ENCODE measurements at regions not wholly inside any gene's neighbourhood (a gene's known extent, or its start where the extent isn't known, plus 50 kb on each side); places are given as distances from the start of the nearest gene placed in this dataset.
"Not testable (repeated sequence)": the region's sequence is repeated elsewhere in the genome, so short reads cannot be mapped to it uniquely, and the experiment has no call there.

DNA sequence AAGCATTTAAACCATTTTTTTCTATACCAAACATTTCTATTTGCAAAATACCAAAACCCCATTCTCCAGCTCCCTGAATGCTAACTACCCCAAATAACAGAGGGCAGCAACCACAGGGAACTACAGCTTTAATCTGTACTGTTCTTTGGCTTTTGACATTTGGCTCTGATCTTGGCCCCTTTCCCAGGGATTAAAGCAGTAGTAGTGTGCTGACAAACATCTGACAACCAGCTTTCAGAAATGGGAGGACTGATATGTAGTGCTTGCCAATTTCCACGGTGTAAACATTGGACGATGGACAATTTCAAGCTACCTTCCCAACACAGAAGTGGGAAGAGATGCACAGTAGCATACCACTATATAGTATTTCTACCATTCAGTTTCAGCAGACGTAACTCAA lies 88.4 kb upstream of the TEAD1 start:
- 36 to 40% (median 37%) methylated on average over 3 of the region's 3 CpGs for WGBS, 3 donors
- H3K27ac ChIP-seq = no peak overlapping the region
- H3K36me3 ChIP-seq = no peaks in the 10 kb centered on the region
- DNase-seq = no peak
- TF ChIP-seq POLR2A (IDR thresholded peaks at IDR 0.05) (no peak), EP300 (IDR thresholded peaks at IDR 0.05) (no peak)
- TF ChIP-seq, protein P1, sequence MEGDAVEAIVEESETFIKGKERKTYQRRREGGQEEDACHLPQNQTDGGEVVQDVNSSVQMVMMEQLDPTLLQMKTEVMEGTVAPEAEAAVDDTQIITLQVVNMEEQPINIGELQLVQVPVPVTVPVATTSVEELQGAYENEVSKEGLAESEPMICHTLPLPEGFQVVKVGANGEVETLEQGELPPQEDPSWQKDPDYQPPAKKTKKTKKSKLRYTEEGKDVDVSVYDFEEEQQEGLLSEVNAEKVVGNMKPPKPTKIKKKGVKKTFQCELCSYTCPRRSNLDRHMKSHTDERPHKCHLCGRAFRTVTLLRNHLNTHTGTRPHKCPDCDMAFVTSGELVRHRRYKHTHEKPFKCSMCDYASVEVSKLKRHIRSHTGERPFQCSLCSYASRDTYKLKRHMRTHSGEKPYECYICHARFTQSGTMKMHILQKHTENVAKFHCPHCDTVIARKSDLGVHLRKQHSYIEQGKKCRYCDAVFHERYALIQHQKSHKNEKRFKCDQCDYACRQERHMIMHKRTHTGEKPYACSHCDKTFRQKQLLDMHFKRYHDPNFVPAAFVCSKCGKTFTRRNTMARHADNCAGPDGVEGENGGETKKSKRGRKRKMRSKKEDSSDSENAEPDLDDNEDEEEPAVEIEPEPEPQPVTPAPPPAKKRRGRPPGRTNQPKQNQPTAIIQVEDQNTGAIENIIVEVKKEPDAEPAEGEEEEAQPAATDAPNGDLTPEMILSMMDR (IDR thresholded peaks at IDR 0.05) = no peak
- H3K9me3 ChIP-seq = no peaks in the 10 kb centered on the region
- intact Hi-C loops (cut with DNase I) = no loop called here
- no peaks in the 10 kb centered on the region for H3K27me3 ChIP-seq
- no peak overlapping the region for H3K4me3 ChIP-seq
- H3K4me1 ChIP-seq (ENCODE audit: insufficient read depth) = no peaks in the 10 kb centered on the region

GRCh38 chr11:12587333-12587991 lies 86.8 kb upstream of the TEAD1 start:
- Histone ChIP-seq H3K4me1 (ENCODE audit: insufficient read depth) (no peaks in the 10 kb centered on the region), H3K27ac (no peak overlapping the region), H3K9me3 (no peaks in the 10 kb centered on the region), H3K36me3 (no peaks in the 10 kb centered on the region), H3K4me3 (no peak overlapping the region), H3K27me3 (no peaks in the 10 kb centered on the region)
- no peak for DNase-seq
- WGBS, 3 donors = 19 to 31% (median 22%) methylated on average over 6 of the region's 6 CpGs
- TF ChIP-seq EP300 (IDR thresholded peaks at IDR 0.05) = no peak
- no peak for TF ChIP-seq POLR2A (IDR thresholded peaks at IDR 0.05)
- intact Hi-C loops (cut with DNase I) = no loop called here

GRCh38 chr11:12591706-12592105 lies 82.5 kb upstream of the TEAD1 start:
- H3K36me3 ChIP-seq = no peaks in the 10 kb centered on the region
- intact Hi-C loops (cut with DNase I) = no loop called here
- WGBS, 3 donors = 90 to 92% (median 90%) methylated on average over 4 of the region's 4 CpGs
- no peak overlapping the region for H3K27ac ChIP-seq
- TF ChIP-seq EP300 (IDR thresholded peaks at IDR 0.05) (no peak), POLR2A (IDR thresholded peaks at IDR 0.05) (no peak)
- TF ChIP-seq, protein P1 (IDR thresholded peaks at IDR 0.05) = no peak
- no peaks in the 10 kb centered on the region for H3K27me3 ChIP-seq
- H3K4me1 ChIP-seq (ENCODE audit: insufficient read depth) = no peaks in the 10 kb centered on the region
- no peak overlapping the region for H3K4me3 ChIP-seq
- DNase-seq = no peak
- no peaks in the 10 kb centered on the region for H3K9me3 ChIP-seq

DNA sequence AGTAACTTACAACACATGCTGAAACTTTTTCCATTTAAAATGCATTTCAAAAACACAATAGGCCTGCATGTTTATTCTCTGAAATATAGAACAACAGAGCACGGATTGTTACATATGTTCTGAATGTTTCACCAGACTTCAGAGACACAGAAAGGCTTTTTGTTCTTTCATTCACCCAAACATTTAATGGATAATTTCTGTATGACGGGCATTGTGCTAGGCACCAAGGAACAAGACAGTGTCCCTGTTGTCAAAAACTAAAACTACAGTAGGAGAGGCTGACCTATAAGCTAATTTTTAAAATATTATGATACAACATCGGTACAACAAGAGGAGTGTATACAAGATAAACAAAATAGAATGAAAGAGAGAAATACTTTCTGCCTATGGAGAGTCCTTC lies 81.9 kb upstream of the TEAD1 start:
- Histone ChIP-seq H3K27me3 (no peaks in the 10 kb centered on the region), H3K9me3 (no peaks in the 10 kb centered on the region), H3K36me3 (no peaks in the 10 kb centered on the region), H3K4me1 (ENCODE audit: insufficient read depth) (no peaks in the 10 kb centered on the region), H3K27ac (no peak overlapping the region), H3K4me3 (no peak overlapping the region)
- DNase-seq = no peak
- intact Hi-C loops (cut with DNase I) = no loop called here
- WGBS, 3 donors = 92 to 94% (median 93%) methylated on average over 3 of the region's 3 CpGs
- TF ChIP-seq EP300 (IDR thresholded peaks at IDR 0.05) (no peak), POLR2A (IDR thresholded peaks at IDR 0.05) (no peak)
- TF ChIP-seq, protein P1 (IDR thresholded peaks at IDR 0.05) = no peak

- WGBS, 3 donors = 89 to 96% (median 94%) methylated on average over 2 of the region's 2 CpGs
- H3K27ac ChIP-seq; DNase-seq; H3K27me3 ChIP-seq; H3K36me3 ChIP-seq; H3K9me3 ChIP-seq; intact Hi-C loops (cut with DNase I); H3K4me1 ChIP-seq (ENCODE audit: insufficient read depth); H3K4me3 ChIP-seq: not testable (repeated sequence)
Measured at GRCh38 chr11:12595089-12595847, 79.0 kb upstream of the TEAD1 start.

Data from ovary (tissue), 7 donors.